ENCODE measurements at regions not wholly inside any gene's neighbourhood (a gene's known extent, or its start where the extent isn't known, plus 50 kb on each side); places are given as distances from the start of the nearest gene placed in this dataset.
A peak's percentile ranks its signal among the peaks of the same experiment; 100 is the strongest.
"Not testable (repeated sequence)": the region's sequence is repeated elsewhere in the genome, so short reads cannot be mapped to it uniquely, and the experiment has no call there.

DNA sequence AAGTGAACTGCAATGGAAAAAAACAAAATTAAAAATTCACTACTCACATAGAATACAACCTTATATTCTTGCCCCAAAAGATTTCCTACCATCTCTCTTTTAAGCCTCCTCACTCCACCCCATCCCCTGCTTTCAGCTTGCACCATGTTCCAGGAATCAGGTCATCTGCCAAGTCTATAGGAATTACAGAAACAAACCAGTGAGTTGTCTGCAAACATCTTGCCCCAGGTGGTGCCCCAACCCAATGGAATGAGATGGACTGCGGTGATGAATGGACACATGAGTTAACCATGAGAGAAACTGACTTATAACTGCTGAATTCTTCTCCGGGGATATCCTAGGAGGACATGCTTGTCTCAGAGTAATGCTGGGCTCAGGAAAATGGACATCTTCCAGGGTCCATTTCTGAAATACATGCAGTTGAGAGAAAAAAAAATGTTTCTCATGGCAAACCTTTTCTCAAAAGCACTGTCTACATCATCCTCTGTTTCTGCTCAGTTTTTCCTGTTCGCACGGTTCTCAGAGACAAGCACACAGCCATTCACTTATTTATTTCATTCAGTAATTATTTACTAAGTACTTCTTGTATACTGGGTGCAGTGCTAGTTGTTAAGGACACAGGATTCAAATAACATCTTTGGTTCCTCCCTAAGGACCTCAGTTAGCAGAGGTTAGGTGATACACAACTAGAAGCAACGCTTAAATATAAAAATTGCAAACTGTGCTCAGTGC is 350.0 kb downstream of the RND3 start:
- DNase-seq (ENCODE audit: low read depth): peak; percentile 50

DNA sequence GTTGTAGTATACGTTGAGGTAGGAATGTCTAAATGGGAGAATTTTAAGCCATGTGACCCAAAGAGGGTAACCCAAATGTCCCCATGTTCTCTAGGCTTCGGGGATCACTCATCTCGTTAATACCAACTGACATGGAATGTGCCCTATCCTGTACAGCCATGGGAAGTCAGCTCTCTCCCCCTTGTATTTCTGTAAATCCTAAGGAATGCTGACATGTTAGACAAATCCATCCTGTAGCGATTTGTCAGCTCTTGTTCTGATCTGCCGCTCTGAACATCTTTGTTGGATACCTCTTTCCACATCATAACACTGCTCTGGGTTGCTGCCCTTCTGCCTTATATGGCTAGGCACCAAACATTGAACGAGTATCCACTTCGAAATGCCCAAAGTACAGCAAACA is 350.6 kb downstream of the RND3 start:
- DNase-seq (ENCODE audit: low read depth): no peak

DNA sequence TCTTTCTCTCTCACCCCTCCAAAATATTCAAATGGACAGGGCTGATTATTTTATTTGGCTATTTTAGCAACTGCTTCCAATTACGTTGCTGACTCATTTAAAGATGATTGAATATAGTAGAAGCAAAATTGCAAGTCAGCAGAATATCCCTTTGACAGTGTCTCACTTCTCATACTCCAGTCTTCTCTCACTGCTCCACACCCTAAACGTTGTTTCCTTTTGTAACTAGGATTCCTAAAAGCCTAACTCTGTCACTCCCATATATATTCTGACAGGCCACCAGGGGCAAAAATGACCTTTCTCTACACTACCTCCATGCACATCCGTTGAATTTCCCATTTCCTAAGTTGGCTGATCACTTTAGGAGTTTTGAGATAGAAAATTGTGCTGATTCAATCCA is 351.1 kb downstream of the RND3 start:
- no peak for DNase-seq (ENCODE audit: low read depth)

DNA sequence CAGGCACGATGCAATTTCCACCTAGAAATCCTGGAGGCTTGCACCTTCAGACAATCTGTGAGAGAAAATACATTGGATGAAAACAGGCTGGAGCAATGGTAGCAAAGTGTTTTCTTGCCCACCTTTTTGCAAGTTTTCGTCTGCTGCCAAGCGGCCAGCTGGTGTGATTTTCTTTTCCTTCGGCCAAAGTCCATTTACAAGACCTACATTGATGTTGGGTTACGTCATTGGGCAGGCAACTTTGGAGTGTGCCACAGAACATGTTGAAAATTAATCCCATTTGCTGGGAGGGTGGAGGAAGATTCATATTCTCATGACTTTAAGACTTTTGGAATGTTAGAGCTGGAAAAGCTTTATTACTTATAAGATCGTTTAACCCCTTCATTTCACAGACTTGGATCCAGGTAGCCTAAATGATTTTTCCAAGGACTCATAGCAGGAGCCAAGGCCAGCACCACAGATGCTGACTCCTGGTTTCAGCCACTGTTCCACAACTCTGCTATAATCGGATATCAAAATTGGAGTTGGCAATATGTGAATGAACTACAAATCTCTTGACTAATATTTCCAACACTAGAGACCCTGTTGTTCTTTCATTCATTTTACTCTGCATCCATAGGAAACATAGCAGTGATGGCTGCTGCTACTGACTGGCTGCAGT is 352.1 kb downstream of the RND3 start:
- DNase-seq (ENCODE audit: low read depth): no peak

DNA sequence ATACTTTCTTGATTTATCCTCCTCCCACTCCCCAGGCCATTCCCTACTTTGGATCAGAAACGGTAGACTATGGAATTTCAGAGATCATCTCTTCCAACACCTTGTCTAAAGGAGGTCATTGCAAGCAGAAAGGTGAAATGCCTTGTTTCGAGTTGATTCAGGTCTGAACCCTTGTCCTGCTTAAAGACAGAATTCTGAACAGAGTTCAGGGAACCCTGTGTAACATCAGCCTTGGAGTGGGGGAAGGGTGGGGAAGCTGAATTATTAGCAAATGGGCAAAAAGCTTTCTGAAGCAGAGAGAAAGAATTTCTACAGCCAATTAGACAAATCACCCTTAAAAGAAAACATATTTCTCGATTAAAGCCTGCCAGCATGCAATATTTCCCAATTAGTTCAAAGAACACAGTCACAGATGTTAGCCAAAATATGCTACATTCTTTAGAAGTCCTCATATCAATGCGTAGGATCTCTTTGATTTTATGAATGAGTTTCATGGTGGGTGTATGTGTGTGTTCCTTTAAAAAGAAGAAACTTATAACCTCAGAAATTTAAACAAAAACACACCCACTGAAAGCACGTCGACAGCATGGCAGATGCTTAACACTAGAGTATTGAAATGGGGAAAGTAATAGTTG is 353.1 kb downstream of the RND3 start:
- peak; percentile 72 for DNase-seq (ENCODE audit: low read depth)

DNA sequence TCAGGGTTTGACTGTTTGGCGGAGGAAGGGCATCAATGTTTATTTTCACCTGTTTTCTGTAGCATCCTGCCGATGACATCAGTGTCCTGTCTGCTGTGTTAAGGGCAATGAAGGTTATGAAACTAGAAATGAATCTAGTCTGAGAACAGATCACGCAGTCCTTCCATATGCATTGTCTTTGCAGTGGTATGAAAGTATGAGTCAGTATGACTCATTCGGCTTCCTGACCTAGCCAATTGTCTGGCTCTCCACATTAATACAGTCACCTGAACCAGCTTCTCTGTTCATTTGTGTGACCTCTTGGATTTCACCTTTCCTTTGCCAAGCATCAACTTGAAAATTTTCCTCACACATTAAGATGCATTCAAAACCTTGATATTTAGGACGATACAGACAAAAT is 353.8 kb downstream of the RND3 start:
- peak; percentile 95 for DNase-seq (ENCODE audit: low read depth)

DNA sequence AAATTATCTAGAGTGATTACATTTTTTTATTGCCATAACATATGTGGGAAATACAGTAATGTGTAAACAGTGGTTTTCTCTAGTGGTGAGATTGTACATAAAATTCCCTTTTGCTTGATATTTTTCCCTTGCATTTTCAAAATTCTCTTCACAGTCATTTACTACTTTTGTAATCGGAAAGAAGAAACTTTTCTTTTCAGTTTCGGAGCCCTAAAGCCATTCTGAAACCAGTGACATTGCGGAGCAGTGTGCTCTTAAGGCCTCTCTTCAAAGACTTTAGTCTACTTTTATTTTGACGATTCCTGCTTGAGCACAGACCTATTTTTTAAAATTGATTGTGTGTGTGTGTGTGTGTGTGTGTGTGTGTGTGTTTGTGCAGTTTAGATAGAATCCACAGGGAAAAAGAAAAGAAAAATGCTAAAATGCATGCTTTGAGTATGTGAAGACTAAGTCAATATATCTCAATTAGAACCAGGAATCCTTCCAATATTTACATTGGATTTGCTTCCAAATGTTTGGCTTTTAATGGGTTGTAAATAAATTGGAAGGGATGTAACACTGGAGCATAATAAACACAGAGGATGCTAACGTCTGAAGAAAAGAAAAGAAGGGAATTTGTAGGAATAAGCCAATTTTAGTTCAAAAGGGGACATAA is 357.4 kb downstream of the RND3 start:
- no peak for DNase-seq (ENCODE audit: low read depth)

DNA sequence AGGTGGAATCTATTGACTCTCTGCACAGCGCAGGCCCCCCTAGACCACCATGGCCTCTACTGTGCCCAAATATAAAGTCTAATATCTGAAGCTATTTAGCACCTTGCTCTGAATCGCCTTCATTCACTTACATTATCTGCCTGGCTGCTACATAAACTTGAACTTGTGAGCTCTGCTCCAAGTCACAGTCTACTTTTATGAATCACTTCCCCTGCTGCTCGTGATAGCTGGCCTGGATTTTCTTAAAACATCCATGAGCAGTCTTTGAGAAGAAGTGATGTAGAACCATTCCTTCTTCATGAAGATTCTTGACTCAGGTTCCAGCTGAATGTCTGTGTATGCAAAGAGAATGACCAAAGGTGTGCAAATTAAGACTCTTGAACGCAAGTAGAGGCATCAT is 359.5 kb downstream of the RND3 start:
- no peak for DNase-seq (ENCODE audit: low read depth)

DNA sequence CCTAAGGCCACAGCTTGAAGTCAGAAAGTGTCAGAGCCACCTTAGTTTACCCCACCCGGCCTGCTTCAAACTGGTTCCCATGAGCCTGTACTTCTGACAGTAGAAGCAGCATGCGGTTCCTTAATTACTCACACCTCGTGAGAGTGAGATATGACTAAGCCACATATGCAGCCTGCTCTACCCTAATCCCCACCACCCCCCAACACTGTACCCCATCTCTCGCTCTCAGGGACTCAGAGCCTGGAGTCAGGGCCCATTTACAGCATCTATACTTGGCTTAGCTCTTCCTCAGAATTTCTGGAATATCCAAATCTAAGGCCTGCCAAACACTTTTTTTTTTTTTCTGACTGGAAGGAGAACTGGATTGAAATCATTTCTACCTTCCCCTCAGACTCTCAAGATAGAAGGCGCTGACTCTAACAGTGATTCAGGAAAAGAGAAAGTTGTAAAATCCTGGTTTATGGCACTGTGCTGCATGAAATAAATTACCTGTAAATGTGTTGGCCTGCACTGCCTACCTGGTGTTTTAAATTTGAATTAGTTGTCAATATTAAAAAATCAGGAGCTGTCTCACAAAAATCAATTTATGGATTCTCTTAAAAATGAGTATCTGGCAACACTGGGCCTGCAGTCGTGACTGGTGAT is 360.0 kb downstream of the RND3 start:
- no peak for DNase-seq (ENCODE audit: low read depth)

DNA sequence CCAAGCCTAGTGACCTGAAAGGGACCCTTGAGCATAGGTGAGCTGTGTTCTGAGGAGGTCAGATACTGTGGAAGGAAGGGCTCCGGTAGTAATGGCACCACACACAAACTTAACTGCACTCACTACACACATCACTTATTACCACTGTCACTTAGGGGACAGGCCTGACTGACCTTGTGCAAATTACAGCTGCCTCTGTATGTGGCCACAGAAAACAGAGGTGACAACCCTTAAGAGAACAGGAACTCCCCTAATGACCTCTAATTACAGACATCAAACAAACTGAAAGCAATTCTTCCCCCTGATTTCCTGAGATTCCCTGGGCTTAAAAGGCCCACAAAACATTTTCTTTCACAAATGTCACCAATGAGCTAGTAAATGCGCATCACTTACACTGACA is 360.6 kb downstream of the RND3 start:
- DNase-seq (ENCODE audit: low read depth): no peak

DNA sequence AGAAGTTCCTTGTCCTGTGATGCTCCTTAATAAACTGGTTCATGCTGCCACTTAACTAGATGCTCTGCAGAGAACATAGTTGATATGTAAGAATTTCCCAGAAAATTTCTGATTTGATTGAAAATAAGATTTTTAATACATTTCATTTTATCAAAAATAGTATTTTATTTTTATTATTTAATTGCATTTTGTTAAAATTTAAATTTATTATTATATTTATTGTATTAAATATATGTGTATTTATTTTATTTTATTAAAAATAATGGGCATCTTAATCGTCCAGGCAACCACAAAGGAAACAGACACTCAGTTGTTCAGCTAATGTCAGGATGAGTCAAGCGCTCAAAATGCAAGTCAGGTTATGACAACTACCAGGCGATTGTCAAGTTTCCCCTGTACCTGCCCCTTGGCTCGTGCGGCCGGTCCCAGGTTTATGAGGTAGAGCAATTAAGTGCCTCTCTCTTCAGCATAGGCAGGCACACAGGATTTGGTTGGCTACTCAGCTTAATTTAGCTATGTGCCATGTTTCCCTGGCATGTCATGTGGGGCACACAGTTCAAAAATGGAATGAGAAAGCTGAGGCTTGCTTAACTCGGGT is 361.2 kb downstream of the RND3 start:
- no peak for DNase-seq (ENCODE audit: low read depth)

DNA sequence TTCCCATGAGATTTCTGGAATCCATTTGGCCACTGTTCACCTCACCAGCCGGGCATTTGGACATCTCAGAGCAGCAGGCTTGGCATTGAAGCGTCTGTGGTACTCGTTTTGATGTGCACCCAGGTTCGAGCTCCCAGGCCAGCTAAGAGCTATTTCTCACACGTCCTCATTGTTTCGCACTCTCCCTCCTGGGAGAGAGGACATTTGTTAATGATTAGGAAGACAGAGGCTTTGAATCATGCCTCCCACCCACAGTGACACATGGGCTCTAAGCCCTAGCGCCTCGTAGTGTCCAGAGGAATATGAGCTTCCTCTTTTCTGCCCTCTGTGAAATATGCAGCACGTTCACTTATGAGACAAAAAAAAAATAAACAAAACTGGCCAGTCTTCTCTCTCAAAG is 361.8 kb downstream of the RND3 start:
- DNase-seq (ENCODE audit: low read depth): no peak

DNA sequence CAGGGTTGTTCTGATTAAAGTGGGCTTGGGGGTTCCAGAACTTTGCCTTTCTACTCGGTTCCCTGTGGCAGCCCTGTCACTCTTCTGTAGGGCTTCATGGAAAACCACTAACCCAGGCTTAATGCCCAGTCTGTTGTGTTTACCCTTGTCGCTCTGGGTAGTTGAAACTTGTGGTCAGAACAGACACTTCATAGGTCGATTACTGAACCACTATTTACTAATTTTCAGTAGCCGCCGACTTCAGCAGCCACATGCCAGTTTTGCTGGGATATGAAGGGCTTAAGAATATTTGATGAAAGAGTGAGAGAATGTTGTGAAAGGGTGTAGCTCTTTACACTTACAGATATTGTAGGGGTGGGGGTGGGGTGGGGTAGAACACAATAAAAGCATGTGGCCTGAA is 362.3 kb downstream of the RND3 start:
- DNase-seq (ENCODE audit: low read depth): peak; percentile 26

DNA sequence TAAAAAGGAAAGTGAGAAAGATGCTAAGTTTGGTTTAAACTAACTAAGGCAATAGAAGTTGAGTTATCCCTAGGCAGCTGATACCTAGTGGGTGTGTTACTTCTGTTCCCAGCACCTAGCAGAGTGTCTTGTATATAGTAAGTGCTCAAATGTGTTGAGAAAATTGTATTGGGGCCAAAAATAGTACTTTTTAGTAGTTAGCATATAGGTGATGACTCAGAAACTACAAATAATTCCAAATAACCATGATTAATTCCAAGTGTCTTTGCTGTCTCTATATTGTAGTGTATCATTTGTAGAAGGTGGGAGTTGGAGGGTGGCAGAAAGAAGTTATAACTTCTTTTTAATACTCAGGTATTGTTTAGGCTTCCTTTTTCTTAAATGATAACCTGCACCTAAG is 362.7 kb downstream of the RND3 start:
- no peak for DNase-seq (ENCODE audit: low read depth)

DNA sequence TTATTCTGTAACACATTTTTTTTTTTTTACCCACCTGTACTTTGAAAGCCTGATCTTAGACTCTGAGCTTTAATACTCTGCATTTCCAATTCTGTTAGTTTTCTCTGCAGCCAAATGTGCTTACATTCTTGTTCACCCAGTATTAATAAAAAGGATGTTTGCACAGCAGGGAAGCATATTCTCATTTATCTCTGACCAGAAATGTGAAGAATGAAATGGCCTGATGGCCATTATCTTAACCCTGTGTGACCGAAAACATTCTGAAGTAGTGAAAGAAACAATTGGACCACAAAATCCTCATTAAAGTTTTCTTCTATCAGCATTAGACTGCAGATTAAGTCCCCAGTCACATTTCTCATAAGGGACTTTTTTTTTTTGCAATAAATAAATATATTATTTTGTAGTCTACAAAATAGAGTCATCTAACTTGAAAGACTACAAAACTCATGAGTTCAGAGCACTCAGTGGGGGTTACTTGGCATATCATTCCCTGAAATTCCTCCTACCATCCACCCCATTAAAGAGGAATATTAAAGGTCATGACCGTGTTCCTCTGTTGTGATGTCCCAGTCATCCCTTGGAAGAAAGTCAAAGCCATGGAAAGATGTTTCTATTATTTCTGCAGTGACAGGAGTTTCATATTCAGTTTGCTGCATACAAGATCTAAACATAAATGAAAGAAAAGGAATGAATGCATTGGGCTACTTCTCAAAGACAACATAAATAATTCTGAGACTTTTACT is 364.4 kb downstream of the RND3 start:
- no peak for DNase-seq (ENCODE audit: low read depth)

DNA sequence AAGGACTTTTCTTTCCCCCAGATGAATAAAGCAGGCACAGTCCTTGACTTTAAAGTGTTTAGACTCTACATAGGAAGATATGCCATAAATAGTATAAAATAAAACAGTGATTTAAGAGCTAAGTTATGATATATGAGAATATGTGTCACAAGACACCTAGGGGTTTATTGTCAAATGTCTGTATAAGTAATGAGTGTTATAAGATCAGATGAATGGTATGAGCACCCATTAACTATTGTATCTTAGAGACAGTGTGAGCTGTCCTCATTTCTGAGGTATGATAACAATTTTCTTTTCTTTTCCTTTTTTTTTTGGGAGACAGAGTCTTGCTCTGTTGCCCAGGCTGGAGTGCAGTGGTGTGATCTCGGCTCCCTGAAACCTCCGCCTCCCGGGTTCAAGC is 365.3 kb downstream of the RND3 start:
- no peak for DNase-seq (ENCODE audit: low read depth)

DNA sequence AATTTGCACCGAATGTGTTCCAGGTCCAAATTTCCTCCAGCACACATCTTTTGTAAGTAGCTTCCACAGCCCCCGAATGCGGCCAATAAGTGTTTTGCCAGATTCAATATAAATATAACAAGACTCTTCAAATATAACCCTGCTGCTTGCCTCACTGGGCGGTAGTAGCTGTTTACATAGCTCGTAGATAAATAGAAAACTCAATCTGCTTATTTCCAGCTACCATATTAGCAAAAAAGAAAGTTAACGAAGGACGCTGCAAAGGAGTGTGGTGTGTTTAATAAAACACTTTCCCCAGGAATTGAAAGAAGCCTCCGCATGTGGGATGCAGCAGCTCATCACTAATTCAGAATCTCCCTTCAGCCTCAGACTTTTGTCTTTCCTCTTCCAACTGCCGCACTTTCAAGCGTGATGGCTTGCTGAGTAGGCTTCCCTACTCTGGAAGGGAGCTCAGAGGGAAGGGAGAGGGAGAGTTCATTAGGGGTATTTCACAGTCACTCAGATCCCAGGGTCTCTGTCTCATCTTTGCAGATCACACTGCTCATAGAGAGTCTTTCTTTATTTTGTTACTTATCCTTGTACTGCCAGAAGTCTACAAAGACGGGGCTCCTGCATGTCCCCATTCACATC is 367.0 kb downstream of the RND3 start:
- no peak for DNase-seq (ENCODE audit: low read depth)

DNA sequence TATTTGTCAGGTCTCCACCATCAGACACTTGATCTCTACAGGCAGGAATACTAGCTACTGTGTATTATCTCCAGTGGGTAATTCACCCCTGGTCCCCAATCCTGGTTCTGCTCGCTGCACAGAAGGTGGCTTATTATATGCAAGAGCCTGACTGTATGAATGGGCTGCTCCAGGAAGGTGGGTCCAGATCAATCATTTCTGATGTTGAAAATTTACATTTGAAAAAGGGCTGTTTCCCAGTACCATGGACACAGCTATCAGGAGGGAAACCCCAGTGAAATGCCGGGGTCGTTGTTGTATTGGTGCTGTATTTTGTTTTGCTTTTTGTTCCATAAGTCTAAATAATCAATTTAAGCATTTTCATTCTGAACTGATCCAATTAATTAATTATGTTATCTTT is 367.6 kb downstream of the RND3 start:
- DNase-seq (ENCODE audit: low read depth): no peak

DNA sequence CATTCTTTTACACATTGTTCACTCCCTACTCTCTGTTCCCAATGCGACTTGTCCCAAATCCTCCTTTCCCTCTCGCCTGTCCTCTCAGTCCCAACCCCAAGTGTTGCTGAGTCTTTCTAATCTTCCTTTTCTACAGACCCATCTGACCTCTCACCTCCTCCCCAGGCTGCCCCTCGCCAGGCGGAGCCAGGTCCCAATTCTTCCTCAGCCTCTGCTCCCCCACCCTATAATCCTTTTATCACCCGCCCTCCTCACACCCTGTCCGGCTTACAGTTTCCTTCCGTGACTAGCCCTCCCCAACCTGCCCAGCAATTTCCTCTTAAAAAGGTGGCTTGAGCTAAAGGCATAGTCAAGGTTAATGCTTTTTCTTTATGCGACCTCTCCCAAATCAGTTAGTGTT is 373.4 kb downstream of the RND3 start:
- not testable (repeated sequence) for DNase-seq (ENCODE audit: low read depth)

DNA sequence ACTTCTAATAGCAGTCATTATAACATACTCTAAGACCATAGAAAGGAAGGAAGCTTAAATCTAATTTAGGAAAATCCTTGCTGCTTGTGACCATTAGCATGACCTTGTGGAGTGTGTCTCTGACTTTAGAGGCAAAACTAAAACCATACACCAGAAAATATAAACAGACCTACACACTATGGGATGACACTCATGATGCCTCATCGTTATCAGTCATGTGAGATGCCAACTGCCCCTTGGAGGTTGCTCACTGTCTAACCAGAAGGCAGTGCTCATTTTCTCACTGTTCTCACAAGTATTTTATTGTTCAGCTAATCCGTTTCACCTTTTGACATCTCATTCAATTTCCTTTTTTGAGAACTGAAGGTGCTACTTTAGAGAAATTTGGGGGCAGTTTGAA is 376.9 kb downstream of the RND3 start:
- DNase-seq (ENCODE audit: low read depth): peak; percentile 46

DNA sequence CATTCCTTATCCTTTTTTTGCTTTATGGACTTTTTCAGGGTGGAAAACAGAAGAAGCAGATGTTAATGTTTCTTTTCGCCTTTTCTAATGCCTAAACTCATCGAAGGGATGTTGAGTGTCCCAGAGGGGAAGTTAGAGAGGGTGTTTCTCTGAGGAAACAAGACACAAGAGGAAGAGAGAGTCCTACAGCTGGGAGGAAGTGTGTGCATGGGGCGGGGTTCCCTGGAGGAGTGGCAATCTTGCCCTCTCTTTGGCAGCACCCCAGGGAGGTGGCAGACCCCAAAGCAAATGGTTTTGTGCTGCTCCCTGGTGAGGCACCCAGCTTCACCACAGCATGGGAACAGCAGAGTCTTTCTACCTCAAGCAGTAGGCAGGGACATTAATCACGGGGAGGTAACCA is 377.6 kb downstream of the RND3 start:
- no peak for DNase-seq (ENCODE audit: low read depth)
